H9 (cell line): ENCODE measurements at regions not wholly inside any gene's neighbourhood (a gene's known extent, or its start where the extent isn't known, plus 50 kb on each side); places are given as distances from the start of the nearest gene placed in this dataset.

Source experiments
- DNase-seq: peaks from one replicate; pipeline ENCODE4 v3.0.0-alpha.2; 2017
- H2AFZ ChIP-seq: one replicate; pipeline ENCODE4 v1.6.1; 2013; ENCODE audit warnings: mild to moderate bottlenecking, low read length, control low read depth, moderate library complexity
- H2AK5ac ChIP-seq: 2 replicates; pipeline ENCODE4 v1.6.1; 2013; ENCODE audit warnings: low read length, control low read depth, mixed read lengths; ENCODE audit not compliant: insufficient read length
- H2BK120ac ChIP-seq: one replicate; pipeline ENCODE4 v1.6.1; 2013; ENCODE audit warnings: low read depth, mild to moderate bottlenecking, low read length, control low read depth, inconsistent platforms; ENCODE audit not compliant: poor library complexity, severe bottlenecking
- H2BK12ac ChIP-seq: 2 replicates; pipeline ENCODE4 v1.6.1; 2013; ENCODE audit warnings: low read length, control low read depth, mixed read lengths, low read depth; ENCODE audit not compliant: insufficient read length
- H2BK15ac ChIP-seq: 2 replicates; pipeline ENCODE4 v1.6.1; 2013; ENCODE audit warnings: low read depth, low read length, control low read depth
- H2BK20ac ChIP-seq: one replicate; pipeline ENCODE4 v1.6.1; 2013; ENCODE audit warnings: low read depth, mild to moderate bottlenecking, low read length, control low read depth, inconsistent platforms; ENCODE audit not compliant: poor library complexity, severe bottlenecking
- H2BK5ac ChIP-seq: 2 replicates; pipeline ENCODE4 v1.6.1; 2013; ENCODE audit warnings: low read length, control low read depth, mixed read lengths; ENCODE audit not compliant: insufficient read length
- H3K14ac ChIP-seq: 2 replicates; pipeline ENCODE4 v1.6.1; 2013; ENCODE audit warnings: low read length, control low read depth; ENCODE audit not compliant: insufficient read depth
- H3K18ac ChIP-seq: 2 replicates; pipeline ENCODE4 v1.6.1; 2013; ENCODE audit warnings: low read depth, mild to moderate bottlenecking, mixed read lengths, low read length, control low read depth; ENCODE audit not compliant: insufficient read length
- H3K23ac ChIP-seq: 2 replicates; pipeline ENCODE4 v1.6.1; 2013; ENCODE audit warnings: low read length, control low read depth, mixed read lengths, low read depth; ENCODE audit not compliant: insufficient read length
- H3K23me2 ChIP-seq: 2 replicates; pipeline ENCODE4 v1.6.1; 2013; ENCODE audit warnings: low read depth, mild to moderate bottlenecking, mixed read lengths, low read length, control low read depth; ENCODE audit not compliant: insufficient read length, poor library complexity, severe bottlenecking
- H3K27ac ChIP-seq: 2 replicates; pipeline ENCODE4 v1.5.1; 2013; ENCODE audit warnings: low read length, control low read depth, mixed read lengths, low read depth; ENCODE audit not compliant: insufficient read length
- H3K27me3 ChIP-seq: 2 replicates; pipeline ENCODE4 v1.6.1; 2013; ENCODE audit warnings: low read length, control low read depth, inconsistent platforms; ENCODE audit not compliant: insufficient read depth
- H3K4ac ChIP-seq: 2 replicates; pipeline ENCODE4 v1.6.1; 2013; ENCODE audit warnings: low read depth, mild to moderate bottlenecking, control low read depth, inconsistent platforms, low read length, moderate library complexity
- H3K4me1 ChIP-seq: 2 replicates; pipeline ENCODE4 v1.6.1; 2013; ENCODE audit warnings: low read length, control low read depth, inconsistent platforms; ENCODE audit not compliant: insufficient read depth
- H3K4me2 ChIP-seq: 2 replicates; pipeline ENCODE4 v1.6.1; 2013; ENCODE audit warnings: low read length, control low read depth, mixed read lengths; ENCODE audit not compliant: insufficient read length, insufficient read depth
- H3K56ac ChIP-seq: 2 replicates; pipeline ENCODE4 v1.6.1; 2013; ENCODE audit warnings: low read depth, mild to moderate bottlenecking, mixed read lengths, low read length, control low read depth; ENCODE audit not compliant: insufficient read length
- H3K79me1 ChIP-seq: 2 replicates; pipeline ENCODE4 v1.6.1; 2013; ENCODE audit warnings: low read depth, mild to moderate bottlenecking, moderate library complexity, low read length, control low read depth, inconsistent platforms; ENCODE audit not compliant: insufficient read depth, poor library complexity, severe bottlenecking
- H3K79me2 ChIP-seq: 2 replicates; pipeline ENCODE4 v1.6.1; 2013; ENCODE audit warnings: low read length, control low read depth, inconsistent platforms; ENCODE audit not compliant: insufficient read depth
- H3K9ac ChIP-seq: 2 replicates; pipeline ENCODE4 v1.6.1; 2013; ENCODE audit warnings: low read length, control low read depth, mixed read lengths; ENCODE audit not compliant: insufficient read length; ENCODE audit errors: extremely low read depth
- H3K9me3 ChIP-seq: one replicate; pipeline ENCODE4 v1.6.1; 2013; ENCODE audit warnings: low read depth, low read length, inconsistent platforms; ENCODE audit not compliant: control insufficient read depth
- H3T11ph ChIP-seq: one replicate; pipeline ENCODE4 v1.6.1; 2013; ENCODE audit warnings: mild to moderate bottlenecking, low read length, control low read depth, inconsistent platforms
- H4K20me1 ChIP-seq: one replicate; pipeline ENCODE4 v1.6.1; 2013; ENCODE audit not compliant: control insufficient read depth, insufficient read length, insufficient read depth
- H4K5ac ChIP-seq: 2 replicates; pipeline ENCODE4 v1.6.1; 2013; ENCODE audit warnings: low read depth, mild to moderate bottlenecking, mixed read lengths, low read length, control low read depth; ENCODE audit not compliant: insufficient read length
- H4K8ac ChIP-seq: replicated peaks from 2 replicates; pipeline ENCODE4 v1.6.1; 2013; ENCODE audit warnings: low read length, control low read depth, mixed read lengths, low read depth; ENCODE audit not compliant: insufficient read length
- H4K91ac ChIP-seq: 2 replicates; pipeline ENCODE4 v1.6.1; 2013; ENCODE audit warnings: low read depth, mild to moderate bottlenecking, moderate library complexity, mixed read lengths, low read length, control low read depth; ENCODE audit not compliant: insufficient read length
- H3K27ac Mint-ChIP-seq, 3 experiments: 2 replicates in 2 of 3; 3 replicates in 1 of 3; pipeline ENCODE4 v1.8.0; 2020 to 2021; ENCODE audit warnings: mixed read lengths in 3 of 3, mild to moderate bottlenecking in 1 of 3, moderate library complexity in 1 of 3
- H3K27me3 Mint-ChIP-seq: 2 replicates; pipeline ENCODE4 v1.8.0; 2021; ENCODE audit warnings: low read depth, mild to moderate bottlenecking, moderate library complexity, mixed read lengths
- H3K36me3 Mint-ChIP-seq, 3 experiments: 2 replicates in 2 of 3; 3 replicates in 1 of 3; pipeline ENCODE4 v1.8.0; 2020 to 2021; ENCODE audit warnings: low read depth in 3 of 3, mixed read lengths in 3 of 3; ENCODE audit not compliant: insufficient read depth in 1 of 3
- H3K4me1 Mint-ChIP-seq, 2 experiments: 2 replicates each; pipeline ENCODE4 v1.8.0; 2020; ENCODE audit warnings: mixed read lengths in 2 of 2
- H3K4me3 Mint-ChIP-seq, 2 experiments: 2 replicates in 1 of 2; 3 replicates in 1 of 2; pipeline ENCODE4 v1.8.0; 2020 to 2021; ENCODE audit warnings: mild to moderate bottlenecking in 2 of 2, mixed read lengths in 2 of 2, moderate library complexity in 1 of 2
- H3K9me3 Mint-ChIP-seq, 2 experiments: 2 replicates in 1 of 2; 3 replicates in 1 of 2; pipeline ENCODE4 v1.8.0; 2020; ENCODE audit warnings: mild to moderate bottlenecking in 2 of 2, mixed read lengths in 2 of 2, moderate library complexity in 1 of 2
- CTCF ChIP-seq: fragments of 200-600 bp; sonication (generic); conservative IDR thresholded peaks from 3 replicates; pipeline ENCODE4 v1.8.0; 2021; ENCODE audit warnings: antibody characterized with exemption, mild to moderate bottlenecking
- WGBS: extraction: QIAGEN DNeasy Blood & Tissue Kit; methylation state at CpG from one replicate; pipeline ENCODE4 v1.1.7; 2013; ENCODE audit warnings: missing lambda C conversion rate, low lambda C conversion rate, mixed read lengths; ENCODE audit not compliant: insufficient read length; ENCODE audit errors: extremely low coverage; 5-methylcytosine and 5-hydroxymethylcytosine counted together

GRCh38 chr16:7161891-7162290 lies 170.8 kb upstream of the RBFOX1 start:
- H3K4me1 ChIP-seq: no peaks in the 10 kb centered on the region
- Mint-ChIP-seq H3K27me3 (peaks cover 19% of the 10 kb centered on the region), H3K4me1 (no peaks in the 10 kb centered on the region), H3K36me3 (no peaks in the 10 kb centered on the region), H3K4me3 (no peak overlapping the region), H3K9me3 (no peaks in the 10 kb centered on the region; a peak in 1 of 5 replicates), H3K27ac (no peak overlapping the region)
- no peak overlapping the region for H4K91ac ChIP-seq
- no peak overlapping the region for H2BK5ac ChIP-seq
- H3K27ac ChIP-seq: no peak overlapping the region
- no peaks in the 10 kb centered on the region for H3K23me2 ChIP-seq
- no peaks in the 10 kb centered on the region for H4K20me1 ChIP-seq
- no peak overlapping the region for H3K56ac ChIP-seq
- no peak overlapping the region for H2BK15ac ChIP-seq
- H3K4ac ChIP-seq: no peak overlapping the region
- no peak for DNase-seq
- no peak overlapping the region for H3T11ph ChIP-seq
- H3K23ac ChIP-seq: no peak overlapping the region
- WGBS: no CpG with 5 or more reads among the region's 1 CpG
- H2BK20ac ChIP-seq: no peak overlapping the region
- no peak overlapping the region for H3K4me2 ChIP-seq
- no peaks in the 10 kb centered on the region for H3K27me3 ChIP-seq
- no peak overlapping the region for H4K5ac ChIP-seq
- H2BK12ac ChIP-seq: no peak overlapping the region
- H3K79me1 ChIP-seq: no peaks in the 10 kb centered on the region
- H2AK5ac ChIP-seq: no peak overlapping the region
- no peak overlapping the region for H2BK120ac ChIP-seq
- H3K9ac ChIP-seq: no peak overlapping the region
- no peak overlapping the region for H4K8ac ChIP-seq
- H3K18ac ChIP-seq: no peak overlapping the region
- no peak for TF ChIP-seq CTCF
- no peaks in the 10 kb centered on the region for H3K79me2 ChIP-seq
- no peak overlapping the region for H3K14ac ChIP-seq
- no peaks in the 10 kb centered on the region for H3K9me3 ChIP-seq
- H2AFZ ChIP-seq: no peak overlapping the region
